HFFc6 (cell line): ENCODE measurements at regions not wholly inside any gene's neighbourhood (a gene's known extent, or its start where the extent isn't known, plus 50 kb on each side); places are given as distances from the start of the nearest gene placed in this dataset.
A peak's percentile ranks its signal among the peaks of the same experiment; 100 is the strongest.

Experiments used
- DNase-seq: peaks from one replicate; pipeline ENCODE4 v3.0.0-alpha.2; 2018
- H3K27ac Mint-ChIP-seq: 2 replicates; pipeline ENCODE4 v1.8.0; 2020; ENCODE audit warnings: mild to moderate bottlenecking, mixed read lengths
- H3K27me3 Mint-ChIP-seq: 2 replicates; pipeline ENCODE4 v1.8.0; 2021; ENCODE audit warnings: mild to moderate bottlenecking, moderate library complexity, mixed read lengths; ENCODE audit not compliant: insufficient read depth
- H3K36me3 Mint-ChIP-seq: 2 replicates; pipeline ENCODE4 v1.8.0; 2021; ENCODE audit warnings: low read depth, mixed read lengths
- H3K4me1 Mint-ChIP-seq: 2 replicates; pipeline ENCODE4 v1.8.0; 2020; ENCODE audit warnings: low read depth, mixed read lengths
- H3K4me3 Mint-ChIP-seq: 2 replicates; pipeline ENCODE4 v1.8.0; 2020; ENCODE audit warnings: mild to moderate bottlenecking, moderate library complexity, mixed read lengths
- H3K9me3 Mint-ChIP-seq: 2 replicates; pipeline ENCODE4 v1.8.0; 2020; ENCODE audit warnings: mild to moderate bottlenecking, mixed read lengths
- TF ChIP-seq, protein P1 (sequence below): fragments of 200-600 bp; sonication (generic); IDR thresholded peaks from 2 replicates; pipeline ENCODE4 v1.5.0; 2021; ENCODE audit warnings: antibody characterized with exemption, mild to moderate bottlenecking

DNA sequence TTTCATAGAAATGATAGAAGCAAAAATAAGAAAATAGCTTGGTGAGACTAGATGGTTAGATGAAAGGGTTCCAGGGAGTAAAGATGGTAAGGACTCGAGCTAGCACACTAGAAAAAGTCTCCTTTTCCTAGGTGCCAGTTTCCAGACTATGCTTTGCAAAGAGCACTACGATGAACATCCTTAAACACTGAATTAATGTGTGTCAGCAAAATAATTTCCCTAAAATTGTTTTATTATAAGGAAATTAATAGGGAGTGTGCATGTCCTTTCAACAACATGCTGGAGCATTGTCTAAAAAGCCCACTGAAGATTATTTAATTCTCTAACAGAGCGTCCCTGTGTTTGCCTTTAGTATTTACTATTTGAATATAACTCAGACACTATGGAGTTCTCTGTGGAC, 107.4 kb upstream of the NDUFV2 start:
- H3K9me3 Mint-ChIP-seq: no peaks in the 10 kb centered on the region; the same call in 1 of the 2 replicates
- DNase-seq: no peak
- no peak overlapping the region for H3K4me3 Mint-ChIP-seq
- H3K27ac Mint-ChIP-seq: no peak overlapping the region
- H3K27me3 Mint-ChIP-seq: peaks cover 1% of the 10 kb centered on the region; the same call in 1 of the 2 replicates
- peaks cover 64% of the 10 kb centered on the region for H3K4me1 Mint-ChIP-seq
- H3K36me3 Mint-ChIP-seq: peaks cover 8% of the 10 kb centered on the region; the same call in 1 of the 2 replicates
- TF ChIP-seq, protein P1, sequence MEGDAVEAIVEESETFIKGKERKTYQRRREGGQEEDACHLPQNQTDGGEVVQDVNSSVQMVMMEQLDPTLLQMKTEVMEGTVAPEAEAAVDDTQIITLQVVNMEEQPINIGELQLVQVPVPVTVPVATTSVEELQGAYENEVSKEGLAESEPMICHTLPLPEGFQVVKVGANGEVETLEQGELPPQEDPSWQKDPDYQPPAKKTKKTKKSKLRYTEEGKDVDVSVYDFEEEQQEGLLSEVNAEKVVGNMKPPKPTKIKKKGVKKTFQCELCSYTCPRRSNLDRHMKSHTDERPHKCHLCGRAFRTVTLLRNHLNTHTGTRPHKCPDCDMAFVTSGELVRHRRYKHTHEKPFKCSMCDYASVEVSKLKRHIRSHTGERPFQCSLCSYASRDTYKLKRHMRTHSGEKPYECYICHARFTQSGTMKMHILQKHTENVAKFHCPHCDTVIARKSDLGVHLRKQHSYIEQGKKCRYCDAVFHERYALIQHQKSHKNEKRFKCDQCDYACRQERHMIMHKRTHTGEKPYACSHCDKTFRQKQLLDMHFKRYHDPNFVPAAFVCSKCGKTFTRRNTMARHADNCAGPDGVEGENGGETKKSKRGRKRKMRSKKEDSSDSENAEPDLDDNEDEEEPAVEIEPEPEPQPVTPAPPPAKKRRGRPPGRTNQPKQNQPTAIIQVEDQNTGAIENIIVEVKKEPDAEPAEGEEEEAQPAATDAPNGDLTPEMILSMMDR: no peak

DNA sequence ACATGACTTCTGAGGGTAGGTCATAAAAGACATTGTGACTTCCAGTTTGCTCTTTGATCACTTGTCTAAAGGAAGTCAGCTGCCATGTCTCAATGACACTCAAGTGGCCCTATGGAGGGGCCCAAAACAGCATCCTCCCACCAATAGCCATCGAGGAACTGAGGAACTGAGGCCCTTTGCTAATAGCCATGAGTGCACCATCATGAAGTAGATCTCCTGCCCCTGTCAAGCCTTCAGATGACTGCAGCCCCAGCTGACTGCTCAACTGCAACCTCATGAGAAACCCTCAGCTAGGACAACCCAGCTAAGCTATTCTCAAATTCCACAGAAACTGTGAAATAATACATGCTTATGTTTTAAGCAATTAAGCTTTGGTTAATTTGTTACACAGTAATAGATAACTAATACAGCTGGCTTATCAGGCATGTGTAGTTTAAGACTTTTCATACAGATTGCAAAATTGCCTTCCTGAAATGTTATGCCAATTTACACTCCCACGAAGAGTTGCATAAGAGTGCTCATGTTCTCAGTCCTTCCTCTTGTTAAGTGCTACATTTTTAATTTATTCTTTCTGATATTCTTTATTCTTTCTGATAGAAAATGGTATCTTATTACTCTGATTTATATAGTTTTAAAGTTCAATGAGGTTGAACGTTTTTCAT, 105.6 kb upstream of the NDUFV2 start:
- H3K27ac Mint-ChIP-seq: peak overlapping the region; percentile 25
- H3K36me3 Mint-ChIP-seq: peaks cover 5% of the 10 kb centered on the region; the same call in 1 of the 2 replicates
- TF ChIP-seq, protein P1: no peak
- DNase-seq: no peak
- no peaks in the 10 kb centered on the region; the same call in 1 of the 2 replicates for H3K9me3 Mint-ChIP-seq
- peak overlapping the region; percentile 25 for H3K4me3 Mint-ChIP-seq
- peaks cover 1% of the 10 kb centered on the region; the same call in 1 of the 2 replicates for H3K27me3 Mint-ChIP-seq
- H3K4me1 Mint-ChIP-seq: peaks cover 60% of the 10 kb centered on the region

DNA sequence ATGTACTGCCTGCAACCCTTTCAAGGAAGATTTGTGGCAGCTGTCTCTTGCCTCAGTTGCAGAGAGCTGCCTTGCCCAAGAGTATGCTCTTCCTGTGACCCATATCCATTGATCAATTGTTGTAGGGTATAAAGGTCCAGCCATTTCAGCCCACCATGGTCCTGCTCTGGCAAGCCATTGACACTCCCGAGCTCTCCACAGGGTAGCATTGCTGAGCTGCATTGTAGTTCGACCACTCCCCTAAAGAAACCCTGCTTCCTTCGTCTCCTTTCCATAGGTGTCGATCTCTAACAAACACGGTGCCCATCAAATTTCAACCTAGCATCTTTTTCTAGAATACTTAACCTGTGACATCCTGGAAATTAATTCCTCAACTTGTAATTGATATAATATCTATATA, 104.9 kb upstream of the NDUFV2 start:
- Mint-ChIP-seq H3K4me1 (peaks cover 56% of the 10 kb centered on the region), H3K27me3 (peaks cover 1% of the 10 kb centered on the region; the same call in 1 of the 2 replicates)
- TF ChIP-seq, protein P1: no peak

DNA sequence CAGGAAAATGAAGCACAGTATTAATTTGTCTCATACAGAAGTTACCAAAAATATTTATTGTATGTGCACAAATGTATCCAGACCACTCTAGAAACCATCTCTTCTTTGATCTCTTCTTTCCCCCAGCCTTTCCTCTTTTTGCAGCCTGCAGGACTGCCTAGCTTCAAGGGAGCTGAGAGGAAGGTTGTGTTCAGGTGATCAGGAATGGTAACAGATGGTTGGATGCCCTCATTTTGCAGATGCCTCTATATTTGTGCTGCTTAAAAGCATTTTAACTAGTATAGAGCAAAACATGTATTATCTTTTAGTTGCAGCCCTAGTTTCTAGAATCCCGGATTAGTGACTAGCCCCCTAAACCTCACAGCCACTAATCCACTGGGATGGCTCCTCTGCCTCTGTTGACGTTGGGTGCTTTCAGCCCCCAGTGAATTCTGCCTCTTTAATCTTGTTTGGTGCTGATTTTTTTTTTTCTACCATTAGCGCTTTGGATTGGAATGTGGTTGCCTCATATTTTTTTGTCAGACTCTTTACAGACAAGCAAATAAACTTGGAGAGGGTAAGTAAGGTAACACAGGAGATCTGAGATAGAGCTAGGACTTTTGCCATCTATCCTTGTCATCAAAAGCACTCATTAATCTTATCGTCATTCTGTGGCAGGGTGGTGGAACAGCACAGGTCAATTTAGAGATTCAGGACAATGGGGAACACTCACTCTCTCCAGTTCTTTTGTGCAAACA, 103.8 kb upstream of the NDUFV2 start:
- H3K27ac Mint-ChIP-seq: peak overlapping the region; percentile 25

More for the DNA sequence above, 104.9 kb upstream of the NDUFV2 start:
- peaks cover 5% of the 10 kb centered on the region; the same call in 1 of the 2 replicates for H3K36me3 Mint-ChIP-seq
- H3K4me3 Mint-ChIP-seq: no peak overlapping the region
- no peak for DNase-seq
- no peaks in the 10 kb centered on the region; the same call in 1 of the 2 replicates for H3K9me3 Mint-ChIP-seq
- no peak overlapping the region for H3K27ac Mint-ChIP-seq

DNA sequence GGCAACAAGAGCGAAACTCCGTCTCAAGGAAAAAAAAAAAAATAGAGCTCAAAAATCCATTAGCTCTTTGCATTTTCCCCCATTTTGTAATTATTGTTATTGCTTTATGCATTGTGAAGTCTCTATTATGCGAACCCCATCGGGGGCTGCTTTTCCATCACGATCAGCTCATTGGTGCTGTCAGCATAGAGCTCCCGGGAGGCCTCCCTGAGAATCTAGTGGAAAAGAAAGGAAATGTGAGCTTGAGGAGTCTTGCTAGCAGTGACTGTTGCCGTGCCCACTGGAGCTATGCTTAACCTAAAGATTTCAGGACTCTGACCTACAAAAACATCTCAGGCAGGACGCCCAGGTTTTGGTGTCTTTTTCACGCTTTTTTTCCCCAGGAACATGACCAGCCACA, 102.6 kb upstream of the NDUFV2 start:
- Mint-ChIP-seq H3K4me3 (no peak overlapping the region), H3K27me3 (peaks cover 1% of the 10 kb centered on the region; the same call in 1 of the 2 replicates), H3K27ac (no peak overlapping the region), H3K9me3 (peaks cover 6% of the 10 kb centered on the region), H3K4me1 (peaks cover 46% of the 10 kb centered on the region), H3K36me3 (peaks cover 12% of the 10 kb centered on the region; the same call in 1 of the 2 replicates)
- no peak for DNase-seq
- TF ChIP-seq, protein P1: no peak

More for the DNA sequence above, 103.8 kb upstream of the NDUFV2 start:
- H3K27me3 Mint-ChIP-seq: peaks cover 1% of the 10 kb centered on the region; the same call in 1 of the 2 replicates
- H3K4me1 Mint-ChIP-seq: peaks cover 56% of the 10 kb centered on the region
- H3K36me3 Mint-ChIP-seq: peaks cover 12% of the 10 kb centered on the region; the same call in 1 of the 2 replicates
- no peak for DNase-seq
- H3K4me3 Mint-ChIP-seq: no peak overlapping the region
- H3K9me3 Mint-ChIP-seq: peaks cover 6% of the 10 kb centered on the region
- TF ChIP-seq, protein P1: no peak
